RWPE2 (cell line): ENCODE measurements at regions not wholly inside any gene's neighbourhood (a gene's known extent, or its start where the extent isn't known, plus 50 kb on each side); places are given as distances from the start of the nearest gene placed in this dataset.
A peak's percentile ranks its signal among the peaks of the same experiment; 100 is the strongest.

ENCODE experiments used
- ATAC-seq: fragments of 200-7000 bp; cut with Tn5 transposase; 3 replicates; pipeline ENCODE4 v1.9.1; 2021; ENCODE audit warnings: low read depth
- DNase-seq: peaks from one replicate; pipeline ENCODE4 v3.0.0-alpha.2; 2020; ENCODE audit warnings: low spot score
- H3K27ac ChIP-seq: fragments of 450-650 bp; 2 replicates; pipeline ENCODE4 v1.5.1; 2017; ENCODE audit warnings: mild to moderate bottlenecking; ENCODE audit not compliant: poor library complexity, severe bottlenecking
- H3K27me3 ChIP-seq: fragments of 250-450 bp; sonication (Bioruptor Pico); 2 replicates; pipeline ENCODE4 v1.5.1; 2021; ENCODE audit warnings: mild to moderate bottlenecking, moderate library complexity; ENCODE audit not compliant: insufficient read depth, poor library complexity, severe bottlenecking
- H3K36me3 ChIP-seq: fragments of 250-450 bp; sonication (Bioruptor Pico); 2 replicates; pipeline ENCODE4 v1.5.1; 2020; ENCODE audit warnings: low read depth, mild to moderate bottlenecking, moderate library complexity
- H3K4me1 ChIP-seq: fragments of 250-450 bp; sonication (Bioruptor Pico); 2 replicates; pipeline ENCODE4 v1.5.1; 2021; ENCODE audit warnings: mild to moderate bottlenecking, moderate library complexity; ENCODE audit not compliant: insufficient read depth, poor library complexity, severe bottlenecking
- H3K4me3 ChIP-seq: fragments of 250-450 bp; sonication (Bioruptor Pico); 2 replicates; pipeline ENCODE4 v1.5.1; 2021; ENCODE audit warnings: mild to moderate bottlenecking, moderate library complexity; ENCODE audit not compliant: severe bottlenecking
- H3K9me3 ChIP-seq: fragments of 250-450 bp; sonication (Bioruptor Pico); 2 replicates; pipeline ENCODE4 v1.5.1; 2021; ENCODE audit warnings: mild to moderate bottlenecking, moderate library complexity; ENCODE audit not compliant: severe bottlenecking
- TF ChIP-seq, protein P1 (sequence below): fragments of 450-650 bp; IDR thresholded peaks from one replicate; pipeline ENCODE4 v1.5.1; 2017; ENCODE audit warnings: mild to moderate bottlenecking, moderate library complexity; ENCODE audit not compliant: poor library complexity, severe bottlenecking

DNA sequence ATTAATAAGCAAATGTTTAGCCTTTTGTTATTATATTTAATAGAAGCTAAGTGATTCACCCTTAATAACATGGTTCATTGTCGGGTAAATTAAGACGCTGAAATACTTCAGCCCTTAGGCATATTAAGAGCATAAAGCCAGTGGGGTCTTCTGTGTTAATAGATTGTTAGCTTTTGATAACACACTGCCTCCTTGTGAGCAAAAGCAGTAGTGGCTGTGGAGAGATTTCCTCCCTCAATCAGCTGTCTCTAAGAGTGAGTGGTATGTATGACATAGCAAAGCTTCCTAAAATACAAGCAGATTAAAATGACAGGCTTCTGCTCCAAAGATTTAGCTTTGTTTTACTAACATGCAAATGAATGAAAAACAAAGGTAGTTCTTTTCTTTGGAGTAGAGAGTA lies 143.7 kb upstream of the SYT4 start:
- Histone ChIP-seq H3K36me3 (no peaks in the 10 kb centered on the region), H3K4me1 (no peaks in the 10 kb centered on the region), H3K27me3 (no peaks in the 10 kb centered on the region), H3K27ac (no peak overlapping the region), H3K9me3 (no peaks in the 10 kb centered on the region), H3K4me3 (no peak overlapping the region)
- TF ChIP-seq, protein P1, sequence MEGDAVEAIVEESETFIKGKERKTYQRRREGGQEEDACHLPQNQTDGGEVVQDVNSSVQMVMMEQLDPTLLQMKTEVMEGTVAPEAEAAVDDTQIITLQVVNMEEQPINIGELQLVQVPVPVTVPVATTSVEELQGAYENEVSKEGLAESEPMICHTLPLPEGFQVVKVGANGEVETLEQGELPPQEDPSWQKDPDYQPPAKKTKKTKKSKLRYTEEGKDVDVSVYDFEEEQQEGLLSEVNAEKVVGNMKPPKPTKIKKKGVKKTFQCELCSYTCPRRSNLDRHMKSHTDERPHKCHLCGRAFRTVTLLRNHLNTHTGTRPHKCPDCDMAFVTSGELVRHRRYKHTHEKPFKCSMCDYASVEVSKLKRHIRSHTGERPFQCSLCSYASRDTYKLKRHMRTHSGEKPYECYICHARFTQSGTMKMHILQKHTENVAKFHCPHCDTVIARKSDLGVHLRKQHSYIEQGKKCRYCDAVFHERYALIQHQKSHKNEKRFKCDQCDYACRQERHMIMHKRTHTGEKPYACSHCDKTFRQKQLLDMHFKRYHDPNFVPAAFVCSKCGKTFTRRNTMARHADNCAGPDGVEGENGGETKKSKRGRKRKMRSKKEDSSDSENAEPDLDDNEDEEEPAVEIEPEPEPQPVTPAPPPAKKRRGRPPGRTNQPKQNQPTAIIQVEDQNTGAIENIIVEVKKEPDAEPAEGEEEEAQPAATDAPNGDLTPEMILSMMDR: no peak
- ATAC-seq (no peak), DNase-seq (no peak)

DNA sequence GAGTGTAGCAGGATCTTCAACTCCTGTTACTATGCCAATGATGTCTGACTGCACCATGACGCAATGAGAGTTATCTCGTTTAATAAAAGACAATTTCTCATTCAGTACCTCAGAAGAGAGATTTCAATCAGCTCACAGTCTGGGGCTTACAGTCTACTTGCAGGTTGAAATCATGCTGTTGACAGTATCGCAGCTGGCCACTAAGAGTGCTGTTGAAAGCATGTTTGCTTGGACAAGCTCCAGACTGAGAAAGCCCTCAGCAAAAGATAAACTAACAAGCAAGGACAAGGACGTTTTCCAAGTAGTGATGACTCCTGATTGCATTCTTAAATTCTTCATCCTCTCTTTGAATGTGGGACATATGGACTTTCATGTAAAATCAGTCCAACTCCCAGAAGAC lies 145.2 kb upstream of the SYT4 start:
- ATAC-seq (peak; percentile 49; the same call in 1 of the 3 replicates), DNase-seq (no peak)
- Histone ChIP-seq H3K9me3 (no peaks in the 10 kb centered on the region), H3K27me3 (no peaks in the 10 kb centered on the region), H3K36me3 (no peaks in the 10 kb centered on the region), H3K4me3 (no peak overlapping the region), H3K27ac (no peak overlapping the region), H3K4me1 (no peaks in the 10 kb centered on the region)
- TF ChIP-seq, protein P1: no peak

DNA sequence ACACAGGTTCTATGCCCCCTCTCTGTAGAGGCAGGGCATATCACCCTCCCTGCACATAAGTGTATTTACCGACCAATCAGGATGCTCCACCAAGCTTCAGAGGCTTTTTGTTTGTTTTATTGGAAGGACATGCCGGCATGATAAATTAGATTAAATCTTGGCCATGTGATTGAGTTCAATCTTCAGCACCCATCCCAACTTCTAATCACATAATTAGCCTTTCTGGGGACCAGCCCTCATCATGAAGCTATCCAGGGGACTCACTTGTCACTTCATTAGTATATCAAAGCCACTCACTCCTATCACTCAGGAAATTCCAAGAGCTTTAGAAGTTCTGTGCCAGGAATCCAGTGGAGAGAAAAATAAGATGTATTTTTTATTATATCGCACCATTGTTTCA lies 158.6 kb upstream of the SYT4 start:
- Histone ChIP-seq H3K27me3 (no peaks in the 10 kb centered on the region), H3K4me3 (no peak overlapping the region), H3K36me3 (no peaks in the 10 kb centered on the region), H3K27ac (no peak overlapping the region), H3K4me1 (no peaks in the 10 kb centered on the region), H3K9me3 (no peaks in the 10 kb centered on the region)
- DNase-seq: no peak
- TF ChIP-seq, protein P1: no peak
- no peak for ATAC-seq

DNA sequence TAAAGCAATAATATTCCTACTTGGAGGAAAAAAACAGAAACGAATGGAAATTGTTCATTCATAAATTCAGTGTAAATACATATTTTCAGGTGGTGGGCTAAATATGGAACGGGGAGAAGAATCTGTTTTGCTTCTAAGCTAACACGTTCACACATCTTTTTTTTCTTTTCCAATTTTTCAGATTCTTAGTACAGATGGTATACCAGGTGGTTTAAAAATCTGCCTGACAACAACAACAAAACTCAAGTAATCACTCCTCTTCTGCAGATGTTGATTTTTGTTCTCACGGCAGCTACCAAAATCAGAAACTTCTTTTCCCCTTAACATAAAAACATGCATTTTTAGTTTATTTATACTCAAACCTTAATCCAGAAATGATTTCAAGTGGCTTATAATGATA lies 164.8 kb upstream of the SYT4 start:
- ATAC-seq (no peak), DNase-seq (no peak)
- Histone ChIP-seq H3K4me3 (no peak overlapping the region), H3K36me3 (no peaks in the 10 kb centered on the region), H3K9me3 (no peaks in the 10 kb centered on the region), H3K4me1 (no peaks in the 10 kb centered on the region), H3K27ac (no peak overlapping the region), H3K27me3 (no peaks in the 10 kb centered on the region)
- TF ChIP-seq, protein P1: no peak

DNA sequence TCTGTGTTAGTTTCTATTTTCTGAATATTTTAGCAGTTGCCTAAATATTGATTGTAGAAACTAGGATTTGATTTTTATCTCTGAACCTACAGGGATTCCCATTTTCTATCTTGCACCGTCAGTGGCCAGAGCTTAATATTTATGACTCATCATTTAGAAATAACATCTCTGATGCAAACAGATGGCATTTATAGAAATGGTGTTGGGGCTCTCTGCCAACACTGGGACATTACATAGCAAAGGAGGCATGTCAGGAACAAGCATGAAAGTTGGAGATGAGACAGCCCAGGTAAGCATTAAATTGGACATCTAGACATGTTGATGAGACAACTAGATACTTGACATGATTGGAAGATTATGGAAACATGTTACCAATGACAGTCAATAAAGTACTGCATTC lies 165.3 kb upstream of the SYT4 start:
- H3K27ac ChIP-seq: no peak overlapping the region
- ATAC-seq (no peak), DNase-seq (no peak)
- no peaks in the 10 kb centered on the region for H3K4me1 ChIP-seq
- no peaks in the 10 kb centered on the region for H3K9me3 ChIP-seq
- H3K27me3 ChIP-seq: no peaks in the 10 kb centered on the region
- no peaks in the 10 kb centered on the region for H3K36me3 ChIP-seq
- no peak overlapping the region for H3K4me3 ChIP-seq
- TF ChIP-seq, protein P1: no peak
